Stimulated activated CD4-positive, alpha-beta T cell treated with anti-CD3 and anti-CD28 coated beads, Interleukin-2, amount 100 ng/mL, for 48 hours (primary cell): ENCODE measurements at regions not wholly inside any gene's neighbourhood (a gene's known extent, or its start where the extent isn't known, plus 50 kb on each side); places are given as distances from the start of the nearest gene placed in this dataset.

Source experiments
- DNase-seq, 2 donors: peaks; one replicate each; pipeline ENCODE4 v3.0.0-alpha.2; 2020

GRCh38 chr12:4859478-4860210 is 50.1 kb upstream of the KCNA1 start:
- no peak for DNase-seq
